ENCODE measurements at regions not wholly inside any gene's neighbourhood (a gene's known extent, or its start where the extent isn't known, plus 50 kb on each side); places are given as distances from the start of the nearest gene placed in this dataset.
A peak's percentile ranks its signal among the peaks of the same experiment; 100 is the strongest.

- DNase-seq (ENCODE audit: extremely low spot score) = no peak
- POLR2A ChIA-PET = no interaction called here
- no peak for TF ChIP-seq CTCF (IDR thresholded peaks at IDR 0.05; ENCODE audit: control extremely low read depth, extremely low read depth, low read depth, missing control alignments)
- CTCF ChIA-PET = no interaction called here
Observed at GRCh38 chr5:42361315-42361688, 61.9 kb upstream of the GHR start.

GRCh38 chr5:42366051-42366450, 57.2 kb upstream of the GHR start:
- CTCF ChIA-PET = interaction anchor here (1.0 to 1.1 kb wide), 2 partner anchors 8 to 11 kb away, joined by 3 read pairs; no protein-coding TSS in a partner anchor
- POLR2A ChIA-PET = no interaction called here
- peak; percentile 12 for DNase-seq (ENCODE audit: extremely low spot score)
- TF ChIP-seq CTCF (IDR thresholded peaks at IDR 0.05; ENCODE audit: control extremely low read depth, extremely low read depth, low read depth, missing control alignments) = no peak

All from GM10248 (cell line).